GM19463 (cell line): ENCODE measurements at regions not wholly inside any gene's neighbourhood (a gene's known extent, or its start where the extent isn't known, plus 50 kb on each side); places are given as distances from the start of the nearest gene placed in this dataset.
"Not testable (repeated sequence)": the region's sequence is repeated elsewhere in the genome, so short reads cannot be mapped to it uniquely, and the experiment has no call there.

Experiments used
- ATAC-seq: cut with Tn5 transposase; IDR thresholded peaks from one replicate; pipeline ENCODE4 v1.9.1; 2021; ENCODE audit warnings: mild to moderate bottlenecking, moderate library complexity; ENCODE audit not compliant: unreplicated experiment

GRCh38 chr6:27775138-27775795 is 136.9 kb downstream of the OR2B2 start:
- not testable (repeated sequence) for ATAC-seq

GRCh38 chr6:27774264-27774600 is 138.0 kb downstream of the OR2B2 start:
- not testable (repeated sequence) for ATAC-seq

- ATAC-seq: not testable (repeated sequence)
Measured at GRCh38 chr6:27773542-27774263, 138.5 kb downstream of the OR2B2 start.

GRCh38 chr6:27772261-27773001 is 139.8 kb downstream of the OR2B2 start:
- ATAC-seq: peak; percentile 72

- no peak for ATAC-seq
Measured at GRCh38 chr6:27771235-27771634, 141.0 kb downstream of the OR2B2 start.

- ATAC-seq: no peak
Measured at GRCh38 chr6:27770724-27771123, 141.5 kb downstream of the OR2B2 start.

- no peak for ATAC-seq
Measured at GRCh38 chr6:27768556-27768955, 143.6 kb downstream of the OR2B2 start.

GRCh38 chr6:27767851-27768250 is 144.3 kb downstream of the OR2B2 start:
- ATAC-seq: no peak

GRCh38 chr6:27766405-27766804 is 145.8 kb downstream of the OR2B2 start:
- no peak for ATAC-seq

- no peak for ATAC-seq
Measured at GRCh38 chr6:27765028-27765590, 147.1 kb downstream of the OR2B2 start.

GRCh38 chr6:27761391-27761790 is 150.8 kb downstream of the OR2B2 start:
- ATAC-seq: no peak

- ATAC-seq: no peak
Measured at GRCh38 chr6:27760464-27760863, 151.7 kb downstream of the OR2B2 start.

- no peak for ATAC-seq
Measured at GRCh38 chr6:27759930-27760329, 152.3 kb downstream of the OR2B2 start.

- no peak for ATAC-seq
Measured at GRCh38 chr6:27758491-27758890, 153.7 kb downstream of the OR2B2 start.

GRCh38 chr6:27757307-27757706 is 154.9 kb downstream of the OR2B2 start:
- ATAC-seq: no peak

- ATAC-seq: no peak
Measured at GRCh38 chr6:27755768-27756167, 156.4 kb downstream of the OR2B2 start.

GRCh38 chr6:27754408-27754782 is 157.8 kb downstream of the OR2B2 start:
- ATAC-seq: no peak

- peak; percentile 67 for ATAC-seq
Measured at GRCh38 chr6:27753668-27754407, 158.4 kb downstream of the OR2B2 start.

GRCh38 chr6:27752038-27752885 is 159.9 kb downstream of the OR2B2 start:
- peak; percentile 42 for ATAC-seq

GRCh38 chr6:27748661-27749060 is 163.5 kb downstream of the OR2B2 start:
- no peak for ATAC-seq
